PC-9 (cell line): ENCODE measurements at regions not wholly inside any gene's neighbourhood (a gene's known extent, or its start where the extent isn't known, plus 50 kb on each side); places are given as distances from the start of the nearest gene placed in this dataset.

Source experiments
- BruUV-seq: library from RNA; stranded (reverse); fragments of 400-500 nt; replicated peaks from 2 replicates; lab custom pipeline; 2021; lab: Mats Ljungman, UMichigan
- CTCF ChIA-PET: fragments of 300-600 bp; sonication (Branson Sonifier 250); formaldehyde crosslinking; loops from one replicate; lab custom pipeline; 2022; ENCODE audit warnings: antibody characterized with exemption; lab: Charles Lee
- POLR2A ChIA-PET: fragments of 300-600 bp; sonication (Branson Sonifier 250); formaldehyde crosslinking; loops from one replicate; lab custom pipeline; 2022; ENCODE audit warnings: antibody characterized with exemption; ENCODE audit not compliant: unreplicated experiment; lab: Charles Lee
- DNase-seq, 2 experiments: peaks; one replicate each; pipeline versions ENCODE4 v3.0.0 to v3.0.0-alpha.2; 2015 to 2022; ENCODE audit warnings: mixed read lengths in 1 of 2
- H2AFZ ChIP-seq: fragments of 200-600 bp; sonication (generic); 2 replicates; pipeline ENCODE4 v1.8.1; 2017; ENCODE audit warnings: antibody characterized with exemption
- H3F3A ChIP-seq: fragments of 200-600 bp; sonication (generic); 2 replicates; pipeline ENCODE4 v1.8.1; 2017; ENCODE audit warnings: antibody characterized with exemption, mild to moderate bottlenecking, low read depth; ENCODE audit not compliant: insufficient read depth
- H3K27ac ChIP-seq: fragments of 200-600 bp; sonication (generic); 2 replicates; pipeline ENCODE4 v1.6.1; 2016; ENCODE audit warnings: mixed run types
- H3K27me3 ChIP-seq: fragments of 200-600 bp; sonication (generic); 2 replicates; pipeline ENCODE4 v1.6.1; 2016; ENCODE audit warnings: low read depth, mixed run types; ENCODE audit not compliant: insufficient read depth
- H3K36me3 ChIP-seq: fragments of 200-600 bp; sonication (generic); 2 replicates; pipeline ENCODE4 v1.6.1; 2016; ENCODE audit warnings: low read depth, mixed run types
- H3K4me1 ChIP-seq: fragments of 200-600 bp; sonication (generic); replicated peaks from 2 replicates; pipeline ENCODE4 v1.6.1; 2016; ENCODE audit warnings: mixed run types; ENCODE audit not compliant: insufficient read depth
- H3K4me2 ChIP-seq: fragments of 200-600 bp; sonication (generic); 2 replicates; pipeline ENCODE4 v1.6.1; 2017; ENCODE audit warnings: mixed run types
- H3K4me3 ChIP-seq: fragments of 200-600 bp; sonication (generic); 2 replicates; pipeline ENCODE4 v1.6.1; 2016; ENCODE audit warnings: mixed run types
- H3K79me2 ChIP-seq: fragments of 200-600 bp; sonication (generic); 2 replicates; pipeline ENCODE4 v1.6.1; 2017; ENCODE audit warnings: low read depth, mixed run types
- H3K9me2 ChIP-seq: fragments of 200-600 bp; sonication (generic); 2 replicates; pipeline ENCODE4 v1.8.1; 2017; ENCODE audit warnings: mild to moderate bottlenecking; ENCODE audit not compliant: insufficient read depth
- H3K9me3 ChIP-seq: fragments of 200-600 bp; sonication (generic); 2 replicates; pipeline ENCODE4 v1.8.1; 2016; ENCODE audit warnings: low read depth; ENCODE audit not compliant: insufficient read depth
- H4K20me1 ChIP-seq: fragments of 200-600 bp; sonication (generic); 2 replicates; pipeline ENCODE4 v1.8.1; 2017; ENCODE audit not compliant: insufficient read depth
- CTCF ChIP-seq: fragments of 200-600 bp; sonication (generic); conservative IDR thresholded peaks from 2 replicates; pipeline ENCODE4 v1.6.1; 2017; ENCODE audit warnings: mixed run types, antibody characterized with exemption, mild to moderate bottlenecking, moderate library complexity
- EZH2 ChIP-seq: fragments of 200-600 bp; sonication (generic); IDR thresholded peaks from 2 replicates; pipeline ENCODE4 v1.8.0; 2017; ENCODE audit warnings: antibody characterized with exemption, low read depth
- intact Hi-C: fragments of 100-400 bp; cut with micrococcal nuclease; formaldehyde crosslinking; loops from one replicate; pipeline ENCODE4 v1.10.0; 2022; ENCODE audit not compliant: unreplicated experiment

DNA sequence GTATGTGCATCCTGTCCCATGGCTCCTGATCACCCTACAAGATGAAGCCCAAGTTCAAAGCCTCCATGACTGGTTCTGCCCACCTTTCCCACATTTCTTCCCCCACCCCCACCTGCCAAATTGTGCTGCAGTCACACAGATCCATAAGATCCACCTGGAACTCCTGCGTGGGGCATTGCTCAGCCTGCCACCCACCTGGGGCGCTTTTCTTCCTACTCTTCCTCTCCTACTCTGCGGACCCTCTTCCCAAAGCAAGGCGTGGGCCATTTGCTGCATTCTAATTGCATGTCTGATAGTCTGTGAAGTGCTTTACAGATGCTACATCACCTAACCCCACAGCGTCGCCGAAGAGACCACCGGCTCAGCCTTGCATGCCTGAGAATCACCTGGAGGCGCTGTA, 402.4 kb upstream of the ID2 start:
- ChIA-PET POLR2A (no interaction called here), CTCF (no interaction called here)
- Histone ChIP-seq H3K4me2 (no peak overlapping the region), H3K9me3 (no peaks in the 10 kb centered on the region), H4K20me1 (no peaks in the 10 kb centered on the region), H3K79me2 (no peaks in the 10 kb centered on the region), H3K36me3 (no peaks in the 10 kb centered on the region), H2AFZ (no peak overlapping the region), H3K9me2 (no peaks in the 10 kb centered on the region), H3K27ac (no peak overlapping the region), H3K4me3 (no peak overlapping the region), H3K27me3 (peaks cover 83% of the 10 kb centered on the region), H3K4me1 (no peaks in the 10 kb centered on the region), H3F3A (no peaks in the 10 kb centered on the region)
- no peak for TF ChIP-seq EZH2
- TF ChIP-seq CTCF = no peak
- intact Hi-C loops = no loop called here
- no peak for DNase-seq
- no TSS peak for BruUV-seq

DNA sequence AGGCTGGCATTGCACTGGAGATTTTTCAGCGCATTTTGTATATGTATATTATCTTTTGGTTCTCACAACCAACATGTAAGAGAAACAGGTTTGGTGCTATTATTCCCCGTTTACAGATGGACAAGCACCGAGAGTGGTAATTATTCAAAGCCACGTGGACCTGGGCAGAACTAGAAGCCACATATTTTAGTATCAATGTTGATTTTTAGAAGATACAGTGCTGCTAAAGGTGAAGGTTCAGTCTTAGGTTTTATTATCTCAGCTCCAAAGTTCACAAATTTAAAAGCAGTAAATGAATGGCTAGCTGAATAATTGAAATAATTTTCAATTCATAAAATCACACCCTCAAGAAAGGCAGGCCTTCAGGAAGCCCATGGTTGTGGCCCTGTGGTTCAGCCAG, 400.6 kb upstream of the ID2 start:
- Histone ChIP-seq H3K9me2 (no peaks in the 10 kb centered on the region), H3K4me2 (no peak overlapping the region), H4K20me1 (0 out of 2 replicates have a peak, but pooled peaks cover 4% of the 10 kb centered on the region), H3F3A (no peaks in the 10 kb centered on the region), H2AFZ (no peak overlapping the region), H3K9me3 (no peaks in the 10 kb centered on the region), H3K27me3 (peaks cover 96% of the 10 kb centered on the region), H3K27ac (no peak overlapping the region), H3K4me3 (no peak overlapping the region), H3K4me1 (no peaks in the 10 kb centered on the region), H3K79me2 (no peaks in the 10 kb centered on the region), H3K36me3 (no peaks in the 10 kb centered on the region)
- ChIA-PET POLR2A (no interaction called here), CTCF (no interaction called here)
- intact Hi-C loops = no loop called here
- no TSS peak for BruUV-seq
- no peak for DNase-seq
- TF ChIP-seq CTCF (no peak), EZH2 (no peak)

DNA sequence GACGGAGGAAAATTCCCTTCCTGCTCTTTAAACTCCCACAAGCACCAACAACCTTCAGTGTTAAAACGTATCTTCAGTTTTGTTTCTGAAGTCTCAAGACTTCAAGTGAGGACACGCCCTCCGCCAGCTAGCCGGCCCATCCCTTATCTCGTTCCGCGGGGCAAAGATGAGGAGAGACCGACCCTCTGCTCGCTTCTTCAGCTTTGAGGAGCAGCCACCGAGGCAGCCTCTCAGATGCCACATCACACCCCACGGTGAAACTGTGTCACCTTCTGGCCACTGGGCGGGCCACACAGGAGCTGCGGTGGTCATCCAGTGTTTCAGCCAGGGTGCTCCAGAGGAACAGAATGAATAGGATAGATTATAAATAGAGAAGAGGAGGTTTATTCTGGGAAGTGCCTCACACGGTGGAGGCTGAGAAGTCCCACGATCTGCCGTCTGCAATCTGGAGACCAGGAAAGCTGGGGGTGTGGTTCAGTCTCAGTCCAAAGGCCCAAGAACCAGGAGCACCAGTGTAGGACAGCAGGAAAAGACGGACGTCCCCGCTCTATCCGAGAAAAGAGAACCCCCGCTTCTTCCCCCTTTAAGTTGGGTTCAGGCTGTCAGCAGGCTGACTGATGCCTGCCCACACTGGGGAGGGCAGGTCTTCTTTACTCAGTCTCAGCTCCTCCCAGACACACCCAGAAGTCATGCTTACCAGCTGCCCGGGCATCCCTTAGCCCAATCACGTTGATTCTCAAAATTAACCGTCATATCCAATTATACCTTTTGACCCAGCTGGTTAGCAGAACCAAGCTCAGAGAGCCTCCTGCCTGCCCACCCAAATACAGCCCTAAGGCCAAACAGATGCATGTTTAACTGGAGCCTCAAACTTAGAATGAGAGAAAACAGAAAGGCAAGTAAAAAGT, 399.7 kb upstream of the ID2 start:
- Histone ChIP-seq H3K9me2 (no peaks in the 10 kb centered on the region), H3F3A (no peaks in the 10 kb centered on the region), H3K27ac (no peak overlapping the region), H3K27me3 (peaks cover 90% of the 10 kb centered on the region), H4K20me1 (0 out of 2 replicates have a peak, but pooled peaks cover 4% of the 10 kb centered on the region), H3K36me3 (no peaks in the 10 kb centered on the region), H3K9me3 (no peaks in the 10 kb centered on the region), H3K4me3 (no peak overlapping the region), H2AFZ (no peak overlapping the region), H3K79me2 (no peaks in the 10 kb centered on the region), H3K4me1 (no peaks in the 10 kb centered on the region), H3K4me2 (no peak overlapping the region)
- DNase-seq = no peak
- no TSS peak for BruUV-seq
- intact Hi-C loops = no loop called here
- TF ChIP-seq CTCF = no peak
- no peak for TF ChIP-seq EZH2
- ChIA-PET CTCF (no interaction called here), POLR2A (no interaction called here)
